SK-N-SH treated with all-trans-retinoic acid at 6 μM for 48 hours (cell line): ENCODE measurements at regions not wholly inside any gene's neighbourhood (a gene's known extent, or its start where the extent isn't known, plus 50 kb on each side); places are given as distances from the start of the nearest gene placed in this dataset.

Experiments
- BACH2 ChIP-seq: fragments of 250-450 bp; sonication (Bioruptor Pico); IDR thresholded peaks from 2 replicates; pipeline ENCODE4 v1.9.0; 2021; ENCODE audit warnings: mild to moderate bottlenecking, borderline replicate concordance
- PPARA ChIP-seq: fragments of 250-450 bp; sonication (Bioruptor Pico); IDR thresholded peaks from 2 replicates; pipeline ENCODE4 v1.5.0; 2020; ENCODE audit warnings: mild to moderate bottlenecking, borderline replicate concordance
- SNAI2 ChIP-seq: fragments of 250-450 bp; sonication (Bioruptor Pico); IDR thresholded peaks from 2 replicates; pipeline ENCODE4 v1.5.0; 2020; ENCODE audit warnings: mild to moderate bottlenecking, moderate library complexity
- TCF4 ChIP-seq: fragments of 250-450 bp; sonication (Bioruptor Pico); IDR thresholded peaks from 2 replicates; pipeline ENCODE4 v1.8.0; 2021; ENCODE audit warnings: mild to moderate bottlenecking, moderate library complexity, borderline replicate concordance
- ZFP30 ChIP-seq: fragments of 450-650 bp; formaldehyde crosslinking; IDR thresholded peaks from 2 replicates; pipeline ENCODE4 v1.5.0; 2022; ENCODE audit warnings: mild to moderate bottlenecking, moderate library complexity
- ZNF565 ChIP-seq: fragments of 450-650 bp; formaldehyde crosslinking; conservative IDR thresholded peaks from 2 replicates; pipeline ENCODE4 v1.5.0; 2020; ENCODE audit warnings: low read depth, mild to moderate bottlenecking, moderate library complexity
- TF ChIP-seq, protein P1 (sequence below): fragments of 250-450 bp; sonication (Bioruptor Pico); IDR thresholded peaks from 2 replicates; pipeline ENCODE4 v1.8.0; 2020; ENCODE audit warnings: mild to moderate bottlenecking, moderate library complexity, borderline replicate concordance

GRCh38 chr5:60538955-60539866 is 160.8 kb downstream of the DEPDC1B start:
- TF ChIP-seq PPARA (CRISPR knock-in tag), result no peak
- no peak for TF ChIP-seq ZNF565 (CRISPR knock-in tag)
- no peak for TF ChIP-seq ZFP30
- TF ChIP-seq SNAI2, result no peak
- no peak for TF ChIP-seq TCF4 (CRISPR knock-in tag)
- TF ChIP-seq, protein P1, sequence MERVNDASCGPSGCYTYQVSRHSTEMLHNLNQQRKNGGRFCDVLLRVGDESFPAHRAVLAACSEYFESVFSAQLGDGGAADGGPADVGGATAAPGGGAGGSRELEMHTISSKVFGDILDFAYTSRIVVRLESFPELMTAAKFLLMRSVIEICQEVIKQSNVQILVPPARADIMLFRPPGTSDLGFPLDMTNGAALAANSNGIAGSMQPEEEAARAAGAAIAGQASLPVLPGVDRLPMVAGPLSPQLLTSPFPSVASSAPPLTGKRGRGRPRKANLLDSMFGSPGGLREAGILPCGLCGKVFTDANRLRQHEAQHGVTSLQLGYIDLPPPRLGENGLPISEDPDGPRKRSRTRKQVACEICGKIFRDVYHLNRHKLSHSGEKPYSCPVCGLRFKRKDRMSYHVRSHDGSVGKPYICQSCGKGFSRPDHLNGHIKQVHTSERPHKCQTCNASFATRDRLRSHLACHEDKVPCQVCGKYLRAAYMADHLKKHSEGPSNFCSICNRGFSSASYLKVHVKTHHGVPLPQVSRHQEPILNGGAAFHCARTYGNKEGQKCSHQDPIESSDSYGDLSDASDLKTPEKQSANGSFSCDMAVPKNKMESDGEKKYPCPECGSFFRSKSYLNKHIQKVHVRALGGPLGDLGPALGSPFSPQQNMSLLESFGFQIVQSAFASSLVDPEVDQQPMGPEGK (CRISPR knock-in tag), result no peak
- TF ChIP-seq BACH2, result no peak
